Ovary (tissue), 3 donors: ENCODE measurements at regions not wholly inside any gene's neighbourhood (a gene's known extent, or its start where the extent isn't known, plus 50 kb on each side); places are given as distances from the start of the nearest gene placed in this dataset.

Experiments used
- CTCF ChIP-seq, 3 donors: fragments of 450-650 bp in 2 of 3; fragments of 200-600 bp in 1 of 3; IDR thresholded peaks; one replicate each; pipeline versions ENCODE4 v1.5.1 to v1.8.0; 2016 to 2022; ENCODE audit warnings: antibody characterized with exemption in 3 of 3, mild to moderate bottlenecking in 1 of 3
- EP300 ChIP-seq: sonication (generic); formaldehyde crosslinking; IDR thresholded peaks from one replicate; pipeline ENCODE4 v1.6.1; 2017; ENCODE audit warnings: antibody characterized with exemption
- POLR2A ChIP-seq: fragments of 450-650 bp; IDR thresholded peaks from one replicate; pipeline ENCODE4 v1.6.1; 2017; ENCODE audit warnings: antibody characterized with exemption, mild to moderate bottlenecking, moderate library complexity
- donor health status: DM: no; HTN: no; CAD: no.

- TF ChIP-seq CTCF (IDR thresholded peaks at IDR 0.05): no peak
- no peak for TF ChIP-seq POLR2A
- no peak for TF ChIP-seq EP300
Measured at GRCh38 chrX:16427668-16428067, 222.3 kb upstream of the S100G start.
